ENCODE measurements at regions not wholly inside any gene's neighbourhood (a gene's known extent, or its start where the extent isn't known, plus 50 kb on each side); places are given as distances from the start of the nearest gene placed in this dataset.

GRCh38 chr4:31228068-31228467, 507.9 kb downstream of the PCDH7 start:
- Histone ChIP-seq H3K36me3 (ENCODE audit: insufficient read depth, low read length) (no peaks in the 10 kb centered on the region), H3K27me3 (ENCODE audit: insufficient read depth, low read length) (no peaks in the 10 kb centered on the region), H3K4me1 (ENCODE audit: insufficient read depth, low read length) (no peaks in the 10 kb centered on the region), H3K27ac (ENCODE audit: low read depth, low read length) (no peak overlapping the region), H3K4me3 (ENCODE audit: low read length in 2 of 2) (no peak overlapping the region), H3K9me3 (ENCODE audit: control insufficient read depth in 1 of 2, low read length in 2 of 2) (no peaks in the 10 kb centered on the region)
- no peaks in the 10 kb centered on the region for H3K4me1 Mint-ChIP-seq
- intact Hi-C loops (cut with micrococcal nuclease): no loop called here
- CTCF ChIA-PET (ENCODE audit: partially characterized antibody): no interaction called here
- no peaks in the 10 kb centered on the region for H3K36me3 Mint-ChIP-seq
- POLR2A ChIA-PET (ENCODE audit: partially characterized antibody): no interaction called here
- H3K27ac Mint-ChIP-seq: no peak overlapping the region
- H3K27me3 Mint-ChIP-seq: no peaks in the 10 kb centered on the region
- no peak for DNase-seq
- peaks cover 0 to 11% (median 3%) of the 10 kb centered on the region in 8 donors for H3K9me3 Mint-ChIP-seq
- H3K4me3 Mint-ChIP-seq: no peak overlapping the region

- H3K4me3 Mint-ChIP-seq: no peak overlapping the region
- no peaks in the 10 kb centered on the region for H3K27me3 Mint-ChIP-seq
- no peaks in the 10 kb centered on the region for H3K36me3 ChIP-seq (ENCODE audit: insufficient read depth, low read length)
- H3K9me3 ChIP-seq (ENCODE audit: control insufficient read depth in 1 of 2, low read length in 2 of 2): no peaks in the 10 kb centered on the region
- H3K27ac ChIP-seq (ENCODE audit: low read depth, low read length): no peak overlapping the region
- no peak overlapping the region for H3K4me3 ChIP-seq (ENCODE audit: low read length in 2 of 2)
- H3K9me3 Mint-ChIP-seq: peaks cover 0 to 9% (median 4%) of the 10 kb centered on the region in 8 donors
- H3K4me1 Mint-ChIP-seq: no peaks in the 10 kb centered on the region
- POLR2A ChIA-PET (ENCODE audit: partially characterized antibody): no interaction called here
- H3K36me3 Mint-ChIP-seq: no peaks in the 10 kb centered on the region
- no peaks in the 10 kb centered on the region for H3K4me1 ChIP-seq (ENCODE audit: insufficient read depth, low read length)
- no peaks in the 10 kb centered on the region for H3K27me3 ChIP-seq (ENCODE audit: insufficient read depth, low read length)
- DNase-seq: no peak
- intact Hi-C loops (cut with micrococcal nuclease): no loop called here
- CTCF ChIA-PET (ENCODE audit: partially characterized antibody): no interaction called here
- H3K27ac Mint-ChIP-seq: no peak overlapping the region
These were observed 510.4 kb downstream of the PCDH7 start for GRCh38 chr4:31230594-31230993.

- POLR2A ChIA-PET (ENCODE audit: partially characterized antibody): no interaction called here
- CTCF ChIA-PET (ENCODE audit: partially characterized antibody): no interaction called here
- Histone ChIP-seq H3K9me3 (ENCODE audit: control insufficient read depth in 1 of 2, low read length in 2 of 2) (no peaks in the 10 kb centered on the region), H3K27ac (ENCODE audit: low read depth, low read length) (no peak overlapping the region), H3K4me3 (ENCODE audit: low read length in 2 of 2) (no peak overlapping the region), H3K36me3 (ENCODE audit: insufficient read depth, low read length) (no peaks in the 10 kb centered on the region), H3K27me3 (ENCODE audit: insufficient read depth, low read length) (no peaks in the 10 kb centered on the region), H3K4me1 (ENCODE audit: insufficient read depth, low read length) (no peaks in the 10 kb centered on the region)
- Mint-ChIP-seq H3K4me3 (no peak overlapping the region), H3K27ac (no peak overlapping the region), H3K9me3 (peaks cover 0 to 17% (median 7%) of the 10 kb centered on the region in 8 donors), H3K36me3 (no peaks in the 10 kb centered on the region), H3K27me3 (no peaks in the 10 kb centered on the region), H3K4me1 (no peaks in the 10 kb centered on the region)
- intact Hi-C loops (cut with micrococcal nuclease): no loop called here
- DNase-seq: no peak
These were observed 514.3 kb downstream of the PCDH7 start for GRCh38 chr4:31234494-31234893.

- intact Hi-C loops (cut with micrococcal nuclease): no loop called here
- no peak overlapping the region for H3K27ac Mint-ChIP-seq
- CTCF ChIA-PET (ENCODE audit: partially characterized antibody): no interaction called here
These were observed 514.7 kb downstream of the PCDH7 start for GRCh38 chr4:31234901-31235300.

GRCh38 chr4:31236020-31236638, 516.0 kb downstream of the PCDH7 start:
- ChIA-PET POLR2A (ENCODE audit: partially characterized antibody) (no interaction called here), CTCF (ENCODE audit: partially characterized antibody) (no interaction called here)
- Histone ChIP-seq H3K9me3 (ENCODE audit: control insufficient read depth in 1 of 2, low read length in 2 of 2) (no peaks in the 10 kb centered on the region), H3K4me1 (ENCODE audit: insufficient read depth, low read length) (no peaks in the 10 kb centered on the region), H3K27ac (ENCODE audit: low read depth, low read length) (no peak overlapping the region), H3K4me3 (ENCODE audit: low read length in 2 of 2) (no peak overlapping the region), H3K36me3 (ENCODE audit: insufficient read depth, low read length) (no peaks in the 10 kb centered on the region), H3K27me3 (ENCODE audit: insufficient read depth, low read length) (no peaks in the 10 kb centered on the region)
- intact Hi-C loops (cut with micrococcal nuclease): no loop called here
- Mint-ChIP-seq H3K36me3 (no peaks in the 10 kb centered on the region), H3K4me3 (no peak overlapping the region), H3K4me1 (no peaks in the 10 kb centered on the region), H3K27me3 (no peaks in the 10 kb centered on the region), H3K9me3 (peaks cover 0 to 17% (median 8%) of the 10 kb centered on the region in 8 donors), H3K27ac (no peak overlapping the region)
- no peak for DNase-seq

More at GRCh38 chr4:31234901-31235300, 514.7 kb downstream of the PCDH7 start:
- no peak overlapping the region for H3K27ac ChIP-seq (ENCODE audit: low read depth, low read length)
- H3K4me1 ChIP-seq (ENCODE audit: insufficient read depth, low read length): no peaks in the 10 kb centered on the region
- H3K4me3 ChIP-seq (ENCODE audit: low read length in 2 of 2): no peak overlapping the region
- Mint-ChIP-seq H3K9me3 (peaks cover 0 to 17% (median 7%) of the 10 kb centered on the region in 8 donors), H3K4me3 (no peak overlapping the region), H3K36me3 (no peaks in the 10 kb centered on the region), H3K4me1 (no peaks in the 10 kb centered on the region), H3K27me3 (no peaks in the 10 kb centered on the region)
- POLR2A ChIA-PET (ENCODE audit: partially characterized antibody): no interaction called here
- H3K9me3 ChIP-seq (ENCODE audit: control insufficient read depth in 1 of 2, low read length in 2 of 2): no peaks in the 10 kb centered on the region
- H3K36me3 ChIP-seq (ENCODE audit: insufficient read depth, low read length): no peaks in the 10 kb centered on the region
- no peaks in the 10 kb centered on the region for H3K27me3 ChIP-seq (ENCODE audit: insufficient read depth, low read length)
- DNase-seq: no peak

GRCh38 chr4:31236639-31237173, 516.5 kb downstream of the PCDH7 start:
- no peak overlapping the region for H3K4me3 ChIP-seq (ENCODE audit: low read length in 2 of 2)
- H3K36me3 ChIP-seq (ENCODE audit: insufficient read depth, low read length): no peaks in the 10 kb centered on the region
- H3K27ac ChIP-seq (ENCODE audit: low read depth, low read length): no peak overlapping the region
- peaks cover 0 to 20% (median 10%) of the 10 kb centered on the region in 8 donors for H3K9me3 Mint-ChIP-seq
- H3K4me1 ChIP-seq (ENCODE audit: insufficient read depth, low read length): no peaks in the 10 kb centered on the region
- intact Hi-C loops (cut with micrococcal nuclease): no loop called here
- no peak for DNase-seq
- POLR2A ChIA-PET (ENCODE audit: partially characterized antibody): no interaction called here
- no peaks in the 10 kb centered on the region for H3K27me3 ChIP-seq (ENCODE audit: insufficient read depth, low read length)
- CTCF ChIA-PET (ENCODE audit: partially characterized antibody): no interaction called here
- H3K27ac Mint-ChIP-seq: no peak overlapping the region
- H3K27me3 Mint-ChIP-seq: no peaks in the 10 kb centered on the region
- no peaks in the 10 kb centered on the region for H3K36me3 Mint-ChIP-seq
- H3K4me1 Mint-ChIP-seq: no peaks in the 10 kb centered on the region
- H3K4me3 Mint-ChIP-seq: no peak overlapping the region
- no peaks in the 10 kb centered on the region for H3K9me3 ChIP-seq (ENCODE audit: control insufficient read depth in 1 of 2, low read length in 2 of 2)

- H3K36me3 ChIP-seq (ENCODE audit: insufficient read depth, low read length): no peaks in the 10 kb centered on the region
- no peak overlapping the region for H3K27ac Mint-ChIP-seq
- DNase-seq: no peak
- H3K9me3 Mint-ChIP-seq: peaks cover 0 to 20% (median 11%) of the 10 kb centered on the region in 8 donors
- ChIA-PET CTCF (ENCODE audit: partially characterized antibody) (no interaction called here), POLR2A (ENCODE audit: partially characterized antibody) (no interaction called here)
- no peaks in the 10 kb centered on the region for H3K9me3 ChIP-seq (ENCODE audit: control insufficient read depth in 1 of 2, low read length in 2 of 2)
- intact Hi-C loops (cut with micrococcal nuclease): no loop called here
- no peak overlapping the region for H3K4me3 ChIP-seq (ENCODE audit: low read length in 2 of 2)
- no peaks in the 10 kb centered on the region for H3K27me3 ChIP-seq (ENCODE audit: insufficient read depth, low read length)
- no peaks in the 10 kb centered on the region for H3K4me1 Mint-ChIP-seq
- no peaks in the 10 kb centered on the region for H3K27me3 Mint-ChIP-seq
- no peak overlapping the region for H3K4me3 Mint-ChIP-seq
- no peaks in the 10 kb centered on the region for H3K4me1 ChIP-seq (ENCODE audit: insufficient read depth, low read length)
- H3K36me3 Mint-ChIP-seq: no peaks in the 10 kb centered on the region
- no peak overlapping the region for H3K27ac ChIP-seq (ENCODE audit: low read depth, low read length)
These were observed 517.1 kb downstream of the PCDH7 start for GRCh38 chr4:31237233-31237632.

- Histone ChIP-seq H3K4me1 (ENCODE audit: insufficient read depth, low read length) (no peaks in the 10 kb centered on the region), H3K4me3 (ENCODE audit: low read length in 2 of 2) (no peak overlapping the region), H3K27ac (ENCODE audit: low read depth, low read length) (no peak overlapping the region), H3K36me3 (ENCODE audit: insufficient read depth, low read length) (no peaks in the 10 kb centered on the region), H3K27me3 (ENCODE audit: insufficient read depth, low read length) (no peaks in the 10 kb centered on the region), H3K9me3 (ENCODE audit: control insufficient read depth in 1 of 2, low read length in 2 of 2) (no peaks in the 10 kb centered on the region)
- ChIA-PET CTCF (ENCODE audit: partially characterized antibody) (no interaction called here), POLR2A (ENCODE audit: partially characterized antibody) (no interaction called here)
- no peak overlapping the region for H3K4me3 Mint-ChIP-seq
- peaks cover 0 to 29% (median 17%) of the 10 kb centered on the region in 8 donors for H3K9me3 Mint-ChIP-seq
- no peak overlapping the region for H3K27ac Mint-ChIP-seq
- DNase-seq: no peak
- H3K27me3 Mint-ChIP-seq: no peaks in the 10 kb centered on the region
- intact Hi-C loops (cut with micrococcal nuclease): no loop called here
- no peaks in the 10 kb centered on the region for H3K36me3 Mint-ChIP-seq
- no peaks in the 10 kb centered on the region for H3K4me1 Mint-ChIP-seq
These were observed 519.7 kb downstream of the PCDH7 start for GRCh38 chr4:31239886-31240285.
